Heart right ventricle (tissue), 16 donors: ENCODE measurements at regions not wholly inside any gene's neighbourhood (a gene's known extent, or its start where the extent isn't known, plus 50 kb on each side); places are given as distances from the start of the nearest gene placed in this dataset.

Source experiments
- ATAC-seq, 8 donors: fragments of 200-7000 bp; cut with Tn5 transposase; one replicate each; pipeline ENCODE4 v1.9.1; 2020; ENCODE audit warnings: mild to moderate bottlenecking in 8 of 8, moderate library complexity in 8 of 8, moderate number of reproducible peaks in 1 of 8
- DNase-seq, 2 donors: peaks; one replicate each; pipeline ENCODE4 v3.0.0-alpha.2; 2020
- H3K27ac ChIP-seq, 10 donors: fragments of 200-600 bp; sonication (generic) in 2 of 10; one replicate each; pipeline versions ENCODE4 v1.5.0 to v1.8.0; 2020 to 2022; ENCODE audit warnings: mild to moderate bottlenecking in 3 of 10
- H3K27me3 ChIP-seq, 7 donors: fragments of 200-600 bp; one replicate each; pipeline ENCODE4 v1.8.0; 2021 to 2022; ENCODE audit warnings: mild to moderate bottlenecking in 2 of 7
- H3K36me3 ChIP-seq, 9 donors: fragments of 200-600 bp; sonication (generic) in 1 of 9; one replicate each; pipeline versions ENCODE4 v1.5.0 to v1.8.0; 2020 to 2022; ENCODE audit warnings: mild to moderate bottlenecking in 2 of 9
- H3K4me1 ChIP-seq, 9 donors: fragments of 200-600 bp; sonication (generic) in 1 of 9; one replicate each; pipeline versions ENCODE4 v1.5.0 to v1.8.0; 2020 to 2022; ENCODE audit warnings: mild to moderate bottlenecking in 4 of 9
- H3K4me3 ChIP-seq, 10 donors: fragments of 200-600 bp; sonication (generic) in 2 of 10; one replicate each; pipeline versions ENCODE4 v1.5.0 to v1.8.0; 2020 to 2022; ENCODE audit warnings: mild to moderate bottlenecking in 7 of 10, moderate library complexity in 2 of 10
- H3K9me3 ChIP-seq, 11 donors: fragments of 200-600 bp in 10 of 11; sonication (generic) in 2 of 11; one replicate each; pipeline versions ENCODE4 v1.5.0 to v1.8.0; 2013 to 2022; ENCODE audit warnings: mild to moderate bottlenecking in 2 of 11, control low read depth in 1 of 11, moderate library complexity in 1 of 11
- CTCF ChIP-seq, 9 donors: fragments of 200-600 bp; sonication (generic) in 2 of 9; IDR thresholded peaks; one replicate each; pipeline versions ENCODE4 v1.5.0 to v1.8.0; 2021 to 2022; ENCODE audit warnings: antibody characterized with exemption in 9 of 9, mild to moderate bottlenecking in 5 of 9, moderate library complexity in 1 of 9
- WGBS, 2 donors: extraction: QIAGEN DNeasy Blood & Tissue Kit; methylation state at CpG; one replicate each; pipeline ENCODE4 v1.1.7; 2013; ENCODE audit warnings: inconsistent platforms in 1 of 2; 5-methylcytosine and 5-hydroxymethylcytosine counted together
- intact Hi-C, 10 donors: fragments of 100-400 bp; cut with DNase I; formaldehyde crosslinking; loops; one replicate each; pipeline versions ENCODE4 v1.11.1 to v1.14.2; 2022
- donor health status: Arrhythmogenic right ventricular cardiomyopathy.
- donor health status: ischemic (EF 13 %, LVEDD 7.1; RV severe dilation, severe dysfunction).
- donor health status: healthy with polysubstance abuse.
- donor health status: DM: no; HTN: yes; CAD: no.
- donor health status: DM: no; HTN: no; CAD: no.
- donor health status: ischemic (EF 25% LVEDD 6.9; RV normal size, moderate dysfunction).
- donor health status: ischemic (EF 25% LVEDD 5.7; RV mildly dilated, moderate dysfunction).
- donor health status: healthy.
- donor health status: DM: yes; HTN: yes; CAD: no.
- donor health status: Ischemic cardiomyopathy.
- donor health status: ischemic (EF 35%, LVEDD 5.7; RV mildly dilated, moderate dysfunction).
- donor health status: nonischemic (EF 11% LVEDD 7.7; RV severe dilation, severe dysfunction).
- donor health status: DM: yes; HTN: yes; CAD: no.
- donor health status: PGD.
- donor health status: ischemic (EF 29% LVEDD 5.4; RV normal size, mild dysfunction).
- donor health status: nonischemic (EF 23%, LVEDD 6.1; RV moderate dilation, normal function).

- intact Hi-C loops = no loop called here
- Histone ChIP-seq H3K27me3 (peaks cover 0 to 9% (median 0%) of the 10 kb centered on the region in 7 donors), H3K4me3 (no peak overlapping the region), H3K9me3 (no peaks in the 10 kb centered on the region), H3K27ac (no peak overlapping the region), H3K4me1 (no peaks in the 10 kb centered on the region), H3K36me3 (no peaks in the 10 kb centered on the region)
- ATAC-seq = no peak
- no peak for TF ChIP-seq CTCF (IDR thresholded peaks at IDR 0.05)
- 95 to 96% methylated on average over 4 of the region's 4 CpGs for WGBS, 2 donors
- DNase-seq = no peak
Measured at GRCh38 chr9:126017758-126018157, 270.6 kb downstream of the PBX3 start.

DNA sequence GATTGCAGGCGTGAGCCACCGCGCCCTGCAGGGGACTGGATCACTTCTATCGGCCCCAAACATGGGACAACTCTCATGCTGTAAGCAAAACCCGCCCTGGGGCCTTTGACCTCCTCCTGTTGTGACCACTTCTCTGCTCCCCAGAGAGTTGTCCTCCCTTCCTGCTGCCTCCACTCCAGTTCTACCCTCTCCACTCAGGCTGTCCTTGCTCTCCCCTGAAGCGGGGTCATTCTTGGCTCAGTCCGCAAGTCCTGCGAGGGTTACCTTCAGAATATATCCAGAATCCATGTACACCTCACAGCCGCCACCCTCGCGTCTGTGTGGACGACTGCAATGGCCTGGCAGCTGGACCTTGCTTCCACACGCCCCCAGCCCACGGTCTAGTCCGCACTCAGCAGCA lies 273.7 kb downstream of the PBX3 start:
- DNase-seq (no peak), ATAC-seq (no peak)
- WGBS, 2 donors = 84 to 89% methylated on average over 15 of the region's 15 CpGs
- no peak overlapping the region for H3K4me3 ChIP-seq
- H3K27me3 ChIP-seq = peaks cover 0 to 14% (median 0%) of the 10 kb centered on the region in 7 donors
- no peak overlapping the region for H3K27ac ChIP-seq
- no peaks in the 10 kb centered on the region for H3K36me3 ChIP-seq
- intact Hi-C loops = no loop called here
- TF ChIP-seq CTCF (IDR thresholded peaks at IDR 0.05) = no peak
- H3K9me3 ChIP-seq = no peaks in the 10 kb centered on the region
- H3K4me1 ChIP-seq = no peaks in the 10 kb centered on the region

GRCh38 chr9:126023962-126024361 lies 276.8 kb downstream of the PBX3 start:
- intact Hi-C loops = no loop called here
- TF ChIP-seq CTCF (IDR thresholded peaks at IDR 0.05) = no peak
- Histone ChIP-seq H3K36me3 (no peaks in the 10 kb centered on the region), H3K4me3 (no peak overlapping the region), H3K9me3 (no peaks in the 10 kb centered on the region), H3K27ac (no peak overlapping the region), H3K4me1 (no peaks in the 10 kb centered on the region), H3K27me3 (peaks cover 0 to 14% (median 0%) of the 10 kb centered on the region in 7 donors)
- ATAC-seq = no peak
- 93 to 97% methylated on average over 15 of the region's 15 CpGs for WGBS, 2 donors
- no peak for DNase-seq

DNA sequence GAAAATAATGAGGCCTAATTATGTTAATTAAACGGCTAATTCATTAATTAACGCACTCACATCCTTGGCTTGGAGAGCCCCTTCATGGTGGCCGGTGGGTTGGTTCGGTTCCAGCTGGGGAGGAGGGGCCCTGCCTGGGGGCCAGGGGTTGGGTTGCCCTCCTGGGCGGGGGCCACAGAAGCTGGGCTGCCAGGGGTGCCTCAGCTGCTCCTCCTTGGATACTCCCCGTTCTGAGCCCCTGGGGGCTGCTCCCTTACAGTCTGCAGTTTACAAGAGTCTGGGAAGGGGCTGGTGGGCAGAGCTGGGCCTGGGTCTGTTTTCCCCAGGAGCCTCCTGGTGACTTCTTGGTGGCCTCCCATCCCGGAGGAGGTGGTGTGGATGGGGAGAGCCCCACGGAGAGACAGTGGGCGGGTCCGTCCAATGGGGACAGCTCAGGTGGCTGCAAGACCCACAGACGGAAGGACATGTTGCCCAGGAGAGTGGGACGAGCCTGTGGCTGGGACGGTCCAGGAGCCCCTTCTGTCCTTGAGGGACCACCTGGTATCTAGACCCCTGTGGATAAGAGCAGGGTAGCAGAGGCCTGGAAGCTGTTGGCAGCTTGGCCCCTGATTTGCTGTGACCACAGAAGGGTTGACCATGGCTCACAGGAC lies 277.5 kb downstream of the PBX3 start:
- no peak overlapping the region for H3K27ac ChIP-seq
- H3K9me3 ChIP-seq = no peaks in the 10 kb centered on the region
- H3K36me3 ChIP-seq = no peaks in the 10 kb centered on the region
- H3K4me1 ChIP-seq = no peaks in the 10 kb centered on the region
- intact Hi-C loops = no loop called here
- H3K27me3 ChIP-seq = peaks cover 0 to 14% (median 0%) of the 10 kb centered on the region in 7 donors
- no peak for ATAC-seq
- 72 to 80% methylated on average over 13 of the region's 13 CpGs for WGBS, 2 donors
- DNase-seq = no peak
- H3K4me3 ChIP-seq = no peak overlapping the region
- no peak for TF ChIP-seq CTCF (IDR thresholded peaks at IDR 0.05)
